NCI-H1105 (cell line): ENCODE measurements at regions not wholly inside any gene's neighbourhood (a gene's known extent, or its start where the extent isn't known, plus 50 kb on each side); places are given as distances from the start of the nearest gene placed in this dataset.
"Not testable (repeated sequence)": the region's sequence is repeated elsewhere in the genome, so short reads cannot be mapped to it uniquely, and the experiment has no call there.

ENCODE experiments used
- DNase-seq: peaks from one replicate; lab custom pipeline; 2025; lab: John Stamatoyannopoulos, UW

DNA sequence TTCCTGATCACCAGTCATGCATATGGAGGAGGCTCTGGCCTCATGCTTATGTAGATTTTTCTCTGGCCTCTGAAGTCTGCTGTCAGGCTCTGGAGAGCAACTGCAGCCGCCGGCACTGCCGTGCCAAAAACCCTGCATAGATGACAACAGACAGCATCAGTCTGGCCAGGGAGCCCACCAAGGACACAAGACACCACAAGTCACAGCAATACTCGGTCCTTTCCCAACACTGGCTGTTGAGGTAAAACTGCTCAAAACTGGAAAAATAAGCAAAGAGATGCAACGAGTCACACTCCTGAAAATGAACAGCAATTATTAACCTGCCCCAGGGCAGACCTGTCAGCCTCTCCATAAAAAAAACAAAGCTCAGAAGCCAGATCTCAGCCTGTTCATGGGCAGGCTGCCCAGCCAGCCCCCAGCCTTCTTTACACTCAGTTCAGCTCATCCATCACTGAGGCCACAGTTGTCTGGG is 186.0 kb upstream of the RAB6C start:
- DNase-seq, result no peak

DNA sequence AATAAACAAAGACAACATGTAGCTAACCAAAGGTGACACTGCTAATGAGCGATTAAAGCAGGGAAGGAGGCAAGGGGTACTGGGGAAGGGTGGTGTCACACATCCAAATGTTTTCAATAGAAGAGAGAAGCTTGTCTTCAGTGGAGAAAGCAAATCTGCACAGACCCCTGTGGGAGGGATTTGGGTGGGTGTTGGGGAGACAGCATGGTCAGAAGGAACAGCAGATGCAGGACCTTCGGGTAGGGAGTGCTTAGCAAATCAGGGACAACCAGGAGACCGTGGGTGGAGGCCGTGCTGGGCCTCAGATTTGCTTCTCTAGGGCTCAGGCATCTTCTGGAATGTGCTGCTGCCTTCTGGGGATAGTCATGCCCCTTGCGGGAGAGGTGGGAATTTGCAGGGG is 185.3 kb upstream of the RAB6C start:
- no peak for DNase-seq

DNA sequence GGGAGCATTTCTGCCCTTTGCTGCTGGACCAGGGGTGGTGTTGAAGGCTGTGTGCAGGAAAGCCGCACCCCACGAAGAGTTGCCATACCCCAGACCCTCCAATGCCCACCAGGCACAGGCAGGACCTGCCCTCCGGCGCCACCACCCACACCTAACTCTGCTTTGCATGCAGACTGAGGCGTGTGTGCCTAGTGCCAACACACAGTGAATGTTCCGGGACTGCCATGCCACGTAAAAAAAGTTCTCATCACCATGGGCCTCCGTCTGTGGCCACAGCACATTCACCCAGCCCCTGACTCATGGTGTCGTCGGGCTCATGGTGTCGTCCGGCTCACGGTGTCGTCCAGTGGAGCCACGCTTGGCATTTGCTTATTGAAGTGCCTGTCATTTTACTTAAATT is 184.9 kb upstream of the RAB6C start:
- DNase-seq, result no peak

- DNase-seq, result no peak
Observed at GRCh38 chr2:129796225-129796624, 183.2 kb upstream of the RAB6C start.

DNA sequence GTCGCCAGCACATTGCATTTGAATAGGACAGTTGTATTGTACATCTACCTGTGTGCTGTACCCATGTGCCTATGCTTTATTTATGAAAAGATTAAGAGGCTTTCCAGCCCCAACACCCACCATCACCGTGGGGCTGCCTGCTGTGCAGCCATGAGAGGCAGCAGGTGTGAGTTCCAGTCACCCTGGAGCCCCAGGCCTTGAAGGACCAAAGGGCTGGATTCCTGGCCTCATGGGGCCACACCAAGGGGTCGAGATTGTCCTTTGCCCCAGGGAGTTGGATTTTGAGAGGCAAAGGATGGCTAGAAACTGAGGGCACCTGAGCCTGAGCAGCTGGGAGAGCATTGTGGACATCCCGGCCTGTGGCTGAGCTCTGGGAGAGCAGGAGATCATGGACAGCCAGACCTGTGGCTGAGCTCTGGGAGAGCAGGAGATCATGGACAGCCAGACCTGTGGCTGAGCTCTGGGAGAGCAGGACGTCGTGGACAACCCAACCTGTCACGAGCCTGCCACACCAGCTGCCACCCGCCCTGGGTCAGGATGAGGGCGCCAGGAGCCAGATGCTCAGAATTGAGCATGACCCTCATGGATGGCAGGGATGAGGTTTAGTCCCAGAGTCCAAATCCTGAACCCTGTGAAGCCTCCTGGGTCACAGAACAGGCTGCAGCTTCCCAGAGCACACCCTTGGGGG is 182.5 kb upstream of the RAB6C start:
- no peak for DNase-seq

GRCh38 chr2:129797489-129798300 is 181.8 kb upstream of the RAB6C start:
- no peak for DNase-seq

DNA sequence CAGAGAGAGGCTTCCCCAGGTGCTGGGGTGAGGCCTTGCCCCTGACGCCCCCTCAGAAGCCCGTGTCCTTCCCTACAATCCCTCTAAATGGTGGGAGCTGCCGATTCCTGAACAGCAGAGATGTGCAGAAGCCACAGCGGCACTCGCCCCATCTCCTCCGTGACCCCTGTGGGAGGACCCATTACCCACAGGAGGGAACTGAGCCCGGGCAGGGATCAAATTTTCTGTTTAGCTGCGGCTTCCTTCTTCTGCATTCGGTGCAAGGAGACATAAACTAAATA is 181.2 kb upstream of the RAB6C start:
- DNase-seq, result no peak

- no peak for DNase-seq
Observed at GRCh38 chr2:129798626-129799025, 180.8 kb upstream of the RAB6C start.

DNA sequence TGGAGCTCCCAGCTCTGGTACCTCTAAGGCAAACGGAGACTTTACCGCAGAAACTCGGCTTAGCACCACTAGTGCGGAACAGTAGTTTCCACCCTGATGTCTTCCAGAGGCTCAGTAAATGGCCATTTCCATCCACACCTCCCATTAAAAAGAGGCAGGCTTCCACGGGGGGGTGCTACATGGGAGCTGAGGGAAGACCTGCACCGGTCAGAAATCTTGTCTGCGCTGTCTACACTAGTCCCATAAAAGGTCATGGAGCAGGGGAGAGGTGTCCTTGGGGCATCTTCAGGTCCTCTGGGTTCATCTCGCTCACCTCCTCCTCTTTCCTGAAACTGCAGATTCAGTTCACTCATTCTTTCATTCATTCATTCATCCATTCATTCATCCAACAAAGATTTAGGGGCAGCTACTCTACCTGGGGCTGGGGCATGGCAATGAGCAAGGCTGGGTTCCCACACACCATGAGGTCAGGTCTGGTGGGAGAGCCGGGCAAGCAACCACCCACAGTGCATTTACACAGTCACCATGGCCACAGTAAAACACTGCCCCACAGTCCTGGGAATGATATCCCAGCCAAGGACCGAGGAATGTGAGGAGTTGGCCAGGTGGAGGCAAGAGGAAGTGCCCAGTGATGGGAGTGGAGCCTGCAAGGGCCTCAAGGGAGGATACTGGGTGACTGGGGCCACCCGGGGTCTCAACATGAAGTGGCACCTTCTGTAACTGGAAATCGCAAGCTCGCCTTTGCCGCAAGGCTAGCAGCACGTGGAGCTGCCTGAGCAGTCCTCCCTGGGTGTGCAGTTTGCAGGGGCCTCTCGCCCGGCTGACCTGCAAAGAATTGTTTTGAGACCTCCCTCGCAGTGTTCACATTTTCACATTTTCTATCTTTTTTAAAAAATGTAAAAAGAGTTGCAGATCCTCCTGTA is 180.2 kb upstream of the RAB6C start:
- DNase-seq, result no peak

DNA sequence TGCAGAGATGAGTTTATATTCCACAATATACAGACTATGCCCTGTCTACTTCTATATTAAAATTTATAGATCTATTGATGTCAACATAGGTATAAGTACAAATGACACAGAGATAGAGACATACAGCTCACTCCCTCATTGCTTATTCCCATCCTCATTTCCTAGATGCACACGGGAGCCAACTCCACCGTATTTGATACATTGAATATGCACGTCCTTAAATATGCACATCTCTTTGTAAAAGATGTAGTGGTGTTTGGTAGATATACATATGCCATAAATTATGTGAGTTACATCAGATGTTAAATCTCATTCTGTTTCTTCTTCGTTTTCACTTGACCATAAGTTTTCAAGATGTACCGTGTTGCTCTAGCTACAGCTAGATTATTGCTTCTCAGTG is 179.2 kb upstream of the RAB6C start:
- no peak for DNase-seq

DNA sequence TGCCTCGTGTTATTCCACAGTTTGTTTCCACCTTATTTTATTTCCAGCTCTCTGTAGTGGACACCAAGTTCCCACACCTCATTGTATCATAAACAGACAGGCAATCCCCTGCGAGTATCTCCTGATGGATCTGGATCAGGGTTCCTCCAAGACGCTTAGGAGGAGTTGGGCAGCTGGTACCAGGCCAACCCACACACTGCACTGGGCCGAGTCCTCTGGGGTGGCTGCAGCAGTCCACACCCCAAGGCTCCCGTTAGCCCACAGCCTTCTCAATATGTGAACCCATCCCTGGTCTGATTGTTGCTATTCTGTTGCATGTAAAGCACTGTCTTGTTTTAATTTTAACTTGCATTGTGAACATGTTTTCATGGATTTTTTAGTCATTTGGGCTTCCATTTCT is 178.8 kb upstream of the RAB6C start:
- no peak for DNase-seq

DNA sequence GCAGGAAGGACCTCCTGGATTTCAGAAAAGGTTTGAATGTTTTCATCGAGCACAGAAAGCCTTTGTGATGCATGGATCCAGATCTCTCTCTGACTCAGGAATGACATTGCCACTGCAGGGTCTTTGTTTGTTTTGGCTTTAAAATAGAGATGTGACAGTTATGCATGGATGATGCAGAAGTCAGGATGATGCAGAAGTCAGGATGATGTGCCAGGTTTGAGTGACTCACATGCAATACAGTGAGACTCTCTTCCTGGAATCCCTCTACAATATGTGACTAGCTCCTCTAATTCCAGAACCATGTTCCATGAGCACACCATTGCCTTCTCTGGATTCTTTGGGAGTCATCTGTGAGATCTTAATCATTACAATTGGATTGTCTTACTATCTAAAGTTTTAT is 177.9 kb upstream of the RAB6C start:
- no peak for DNase-seq

DNA sequence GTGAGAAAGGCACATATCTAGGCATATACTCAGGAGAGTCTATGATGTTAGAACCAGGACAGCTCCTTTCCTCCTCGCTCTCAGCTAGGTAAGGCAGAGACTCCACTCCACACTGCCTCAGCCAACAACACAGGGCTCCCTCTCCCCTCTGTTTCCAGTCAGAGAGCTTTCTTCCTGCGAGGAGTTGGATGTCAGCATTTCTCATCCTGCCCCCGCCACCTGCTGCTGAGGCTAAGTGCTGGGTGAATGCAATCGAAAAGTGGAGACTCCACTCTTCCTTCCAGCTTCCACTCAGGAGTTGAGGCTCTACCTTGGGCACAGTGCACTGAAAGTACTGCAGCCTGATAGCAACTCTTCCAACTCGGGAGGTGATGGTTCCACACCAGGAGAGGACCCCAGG is 177.2 kb upstream of the RAB6C start:
- DNase-seq, result no peak

DNA sequence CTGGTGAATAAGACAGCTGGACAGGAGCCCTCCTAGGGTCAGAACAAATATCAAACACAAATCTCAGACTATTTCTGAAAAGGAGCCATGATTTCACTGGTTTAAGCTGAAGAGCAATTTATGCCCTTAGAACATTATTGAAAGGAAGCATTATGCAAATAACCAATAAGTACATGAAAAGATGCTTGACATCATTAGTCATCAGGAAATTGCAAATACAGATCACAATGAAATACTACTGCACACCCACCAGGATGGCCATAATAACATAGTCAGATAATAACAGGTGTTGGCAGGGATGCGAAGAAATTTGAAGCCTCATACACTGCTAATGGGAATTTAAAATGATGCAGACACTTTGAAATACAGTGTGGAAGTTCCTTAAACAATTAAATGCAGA is 176.4 kb upstream of the RAB6C start:
- no peak for DNase-seq

DNA sequence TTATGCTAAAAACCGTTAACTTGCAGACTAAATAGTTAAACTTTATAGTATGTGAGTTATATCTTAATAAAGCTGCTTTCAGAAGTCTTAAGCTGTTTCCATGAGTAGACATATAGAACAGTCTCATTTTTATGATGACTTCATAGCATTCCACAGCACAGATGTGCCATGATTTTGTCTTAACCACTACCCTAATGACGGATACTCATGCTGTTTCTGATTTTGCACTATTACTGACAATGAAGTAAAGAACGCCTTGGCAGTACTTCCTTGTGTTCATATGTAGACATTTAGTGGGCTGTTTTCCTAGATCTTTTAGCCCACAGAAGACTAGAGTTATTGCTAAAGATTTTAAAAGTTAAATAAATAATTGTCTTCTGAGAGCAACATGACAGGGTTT is 175.6 kb upstream of the RAB6C start:
- no peak for DNase-seq

DNA sequence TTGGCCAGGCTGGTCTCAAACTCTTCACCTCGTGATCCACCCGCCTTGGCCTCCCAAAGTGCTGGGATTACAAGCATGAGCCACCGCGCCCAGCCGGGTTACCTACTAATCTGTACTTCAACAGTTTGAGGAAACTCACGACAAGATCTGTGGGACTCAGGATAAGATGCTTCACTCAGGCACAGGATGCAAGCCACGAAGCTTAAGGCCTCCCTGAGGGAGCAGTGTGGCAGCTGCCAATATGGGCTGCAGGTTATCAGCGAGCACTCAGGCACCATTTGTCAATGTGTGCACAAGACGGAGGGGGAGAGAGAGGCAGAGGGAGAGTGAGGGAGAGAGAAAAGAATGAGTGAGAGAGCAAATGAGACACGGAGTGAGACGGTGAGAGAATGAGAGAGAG is 173.6 kb upstream of the RAB6C start:
- no peak for DNase-seq

GRCh38 chr2:129806317-129806716 is 173.1 kb upstream of the RAB6C start:
- no peak for DNase-seq

- no peak for DNase-seq
Observed at GRCh38 chr2:129806990-129807389, 172.5 kb upstream of the RAB6C start.

GRCh38 chr2:129807642-129808338 is 171.7 kb upstream of the RAB6C start:
- DNase-seq, result not testable (repeated sequence)

DNA sequence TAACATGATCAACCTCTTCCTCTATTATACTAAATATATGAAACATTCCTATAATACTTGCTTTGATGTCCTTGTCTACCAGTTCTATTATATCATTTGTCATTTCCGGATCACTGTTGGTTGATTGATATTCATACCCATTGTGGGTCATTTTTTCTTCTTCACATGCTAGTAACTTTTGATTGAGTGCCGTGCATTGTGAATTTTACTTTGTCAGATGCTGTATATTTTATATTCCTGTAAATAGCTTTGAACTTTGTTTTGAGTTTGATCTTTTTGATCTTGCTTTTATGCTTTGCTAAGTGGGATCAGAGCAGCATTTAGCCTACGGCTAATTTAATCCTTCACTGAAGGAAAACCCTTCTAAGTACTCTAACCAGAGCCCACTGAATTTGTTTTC is 168.9 kb upstream of the RAB6C start:
- no peak for DNase-seq

- DNase-seq, result no peak
Observed at GRCh38 chr2:129812071-129812470, 167.4 kb upstream of the RAB6C start.

DNA sequence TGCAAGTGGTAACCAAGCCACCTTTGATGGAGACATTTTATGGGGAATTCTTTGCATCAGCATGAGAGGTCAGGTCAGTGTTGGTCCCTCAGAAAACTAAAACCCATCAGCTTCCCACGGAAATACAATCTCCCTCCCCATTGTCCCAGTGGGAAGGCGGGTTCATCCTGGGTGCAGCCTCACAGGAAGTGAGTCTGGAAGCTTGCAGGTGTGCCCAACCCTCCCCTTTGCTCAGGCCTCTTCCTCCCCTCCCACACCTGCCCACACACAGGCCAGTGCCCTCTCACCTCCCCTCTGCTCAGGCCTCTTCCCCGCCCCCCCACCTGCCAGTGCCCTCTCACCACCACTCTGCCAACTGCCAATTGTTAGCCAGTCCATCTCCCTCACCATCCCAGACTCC is 166.8 kb upstream of the RAB6C start:
- no peak for DNase-seq
